NCI-H2171 (cell line): ENCODE measurements at regions not wholly inside any gene's neighbourhood (a gene's known extent, or its start where the extent isn't known, plus 50 kb on each side); places are given as distances from the start of the nearest gene placed in this dataset.

ENCODE experiments used
- DNase-seq: peaks from one replicate; lab custom pipeline; 2025; lab: John Stamatoyannopoulos, UW

- DNase-seq: no peak
Measured at GRCh38 chr1:208640295-208640694, 396.1 kb upstream of the PLXNA2 start.

- no peak for DNase-seq
Measured at GRCh38 chr1:208641579-208642280, 397.5 kb upstream of the PLXNA2 start.

- no peak for DNase-seq
Measured at GRCh38 chr1:208643005-208643597, 398.9 kb upstream of the PLXNA2 start.

GRCh38 chr1:208644401-208645160, 400.4 kb upstream of the PLXNA2 start:
- DNase-seq: no peak

- DNase-seq: no peak
Measured at GRCh38 chr1:208646431-208646830, 402.2 kb upstream of the PLXNA2 start.

GRCh38 chr1:208648146-208648545, 404.0 kb upstream of the PLXNA2 start:
- no peak for DNase-seq

GRCh38 chr1:208652296-208653160, 408.3 kb upstream of the PLXNA2 start:
- peak; percentile 58 for DNase-seq

GRCh38 chr1:208653426-208653825, 409.2 kb upstream of the PLXNA2 start:
- no peak for DNase-seq

- no peak for DNase-seq
Measured at GRCh38 chr1:208654241-208654640, 410.1 kb upstream of the PLXNA2 start.

- DNase-seq: no peak
Measured at GRCh38 chr1:208665936-208666335, 421.8 kb upstream of the PLXNA2 start.

- no peak for DNase-seq
Measured at GRCh38 chr1:208668991-208669390, 424.8 kb upstream of the PLXNA2 start.

GRCh38 chr1:208670778-208671177, 426.6 kb upstream of the PLXNA2 start:
- DNase-seq: no peak

GRCh38 chr1:208681878-208682663, 437.9 kb upstream of the PLXNA2 start:
- peak; percentile 15 for DNase-seq

GRCh38 chr1:208682664-208683013, 438.5 kb upstream of the PLXNA2 start:
- peak; percentile 92 for DNase-seq

GRCh38 chr1:208683141-208683540, 439.0 kb upstream of the PLXNA2 start:
- DNase-seq: peak; percentile 59

GRCh38 chr1:208684192-208684591, 440.0 kb upstream of the PLXNA2 start:
- no peak for DNase-seq

- DNase-seq: no peak
Measured at GRCh38 chr1:208686592-208686991, 442.4 kb upstream of the PLXNA2 start.

- no peak for DNase-seq
Measured at GRCh38 chr1:208688656-208689315, 444.6 kb upstream of the PLXNA2 start.

GRCh38 chr1:208691012-208691411, 446.8 kb upstream of the PLXNA2 start:
- no peak for DNase-seq

- DNase-seq: no peak
Measured at GRCh38 chr1:208709981-208710380, 465.8 kb upstream of the PLXNA2 start.

- DNase-seq: no peak
Measured at GRCh38 chr1:208714323-208714722, 470.1 kb upstream of the PLXNA2 start.
